GM12865 (cell line): ENCODE measurements at regions not wholly inside any gene's neighbourhood (a gene's known extent, or its start where the extent isn't known, plus 50 kb on each side); places are given as distances from the start of the nearest gene placed in this dataset.

Source experiments
- DNase-seq: peaks from one replicate; pipeline ENCODE4 v3.0.0; 2010; ENCODE audit warnings: low read depth
- H3K4me3 ChIP-seq: 2 replicates; pipeline ENCODE4 v1.5.1; 2011; ENCODE audit warnings: mild to moderate bottlenecking, low read depth, low read length, control low read depth
- CTCF ChIP-seq: IDR thresholded peaks from 2 replicates; pipeline ENCODE4 v1.5.1; 2011; ENCODE audit warnings: low read length, control low read depth, low read depth, inconsistent platforms; ENCODE audit not compliant: insufficient read depth; ENCODE audit errors: missing control alignments

DNA sequence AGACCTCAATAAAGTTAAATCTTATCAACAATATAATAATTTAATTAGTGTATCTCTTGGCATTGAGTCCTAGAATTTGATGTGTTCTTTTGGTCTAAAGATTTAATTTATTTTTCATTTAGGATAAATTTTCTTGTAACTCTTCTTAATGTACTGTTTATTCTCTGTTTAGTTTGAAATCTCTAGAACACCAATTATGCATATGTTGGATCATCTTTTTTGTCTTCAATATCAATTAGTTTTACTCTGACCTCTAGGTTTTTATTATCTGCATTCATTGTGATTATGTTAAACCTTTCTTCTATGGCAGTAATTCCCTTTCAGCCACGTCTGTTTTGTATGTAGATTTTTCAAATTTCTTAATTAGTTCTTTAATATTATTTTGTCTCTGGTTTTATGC is 93.8 kb upstream of the ARHGEF7 start:
- no peak for DNase-seq
- H3K4me3 ChIP-seq = no peak overlapping the region
- no peak for TF ChIP-seq CTCF

- TF ChIP-seq CTCF = no peak
- no peak overlapping the region for H3K4me3 ChIP-seq
- no peak for DNase-seq
Measured at GRCh38 chr13:111020546-111020945, 94.6 kb upstream of the ARHGEF7 start.

- DNase-seq = no peak
- no peak for TF ChIP-seq CTCF
- H3K4me3 ChIP-seq = no peak overlapping the region
Measured at GRCh38 chr13:111020021-111020420, 95.1 kb upstream of the ARHGEF7 start.

- no peak for DNase-seq
- H3K4me3 ChIP-seq = no peak overlapping the region
- no peak for TF ChIP-seq CTCF
Measured at GRCh38 chr13:111017755-111018459, 97.2 kb upstream of the ARHGEF7 start.

DNA sequence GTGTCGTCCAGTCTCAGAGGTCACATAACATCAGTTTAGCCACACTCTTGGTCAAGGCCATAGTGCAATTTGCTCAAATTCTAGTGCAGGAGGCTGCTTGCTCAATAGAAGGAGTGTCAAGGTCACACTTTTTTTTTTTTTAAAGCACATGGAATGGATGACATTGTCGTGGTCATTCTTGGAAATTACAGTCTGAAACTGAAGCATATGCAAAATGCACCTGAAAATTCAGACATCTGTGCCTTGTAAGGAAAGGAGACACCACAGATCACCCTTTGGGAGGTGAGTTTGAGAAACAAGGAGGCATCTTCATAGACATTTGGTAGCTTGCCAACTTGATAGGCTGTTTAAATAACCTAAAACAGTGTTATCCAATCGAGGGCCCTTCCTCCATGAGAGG is 98.3 kb upstream of the ANKRD10 start:
- no peak for TF ChIP-seq CTCF

GRCh38 chr13:111011899-111012298 is 97.0 kb upstream of the ANKRD10 start:
- peak; percentile 12 for DNase-seq
- no peak overlapping the region for H3K4me3 ChIP-seq
- no peak for TF ChIP-seq CTCF

More for the DNA sequence above, 98.3 kb upstream of the ANKRD10 start:
- no peak for DNase-seq
- H3K4me3 ChIP-seq = no peak overlapping the region

GRCh38 chr13:111008351-111008750 is 93.5 kb upstream of the ANKRD10 start:
- TF ChIP-seq CTCF = no peak
- no peak overlapping the region for H3K4me3 ChIP-seq
- DNase-seq = no peak
